ENCODE measurements at regions not wholly inside any gene's neighbourhood (a gene's known extent, or its start where the extent isn't known, plus 50 kb on each side); places are given as distances from the start of the nearest gene placed in this dataset.
A peak's percentile ranks its signal among the peaks of the same experiment; 100 is the strongest.
"Not testable (repeated sequence)": the region's sequence is repeated elsewhere in the genome, so short reads cannot be mapped to it uniquely, and the experiment has no call there.

- not testable (repeated sequence) for H3K9me3 ChIP-seq (replicated peaks); H3K36me3 ChIP-seq; H3K4me1 ChIP-seq; H3K4me3 ChIP-seq; H3K27ac ChIP-seq; DNase-seq; H3K27me3 ChIP-seq
These were observed 1356.3 kb downstream of the RPIA start for GRCh38 chr2:90047776-90048175.

- H3K36me3 ChIP-seq; DNase-seq; H3K27me3 ChIP-seq; H3K4me1 ChIP-seq; H3K27ac ChIP-seq; H3K9me3 ChIP-seq (replicated peaks); H3K4me3 ChIP-seq: not testable (repeated sequence)
These were observed 1360.7 kb downstream of the RPIA start for GRCh38 chr2:90052113-90052631.

GRCh38 chr2:90069290-90069894 lies 1377.9 kb downstream of the RPIA start:
- Histone ChIP-seq H3K4me1 (no peaks in the 10 kb centered on the region), H3K36me3 (no peaks in the 10 kb centered on the region), H3K27me3 (0 out of 2 replicates have a peak, but pooled peaks cover 2% of the 10 kb centered on the region), H3K27ac (no peak overlapping the region), H3K4me3 (no peak overlapping the region), H3K9me3 (replicated peaks) (no peaks in the 10 kb centered on the region)
- DNase-seq, result peak; percentile 39 to 58

GRCh38 chr2:90076311-90076710 lies 1384.8 kb downstream of the RPIA start:
- no peak for DNase-seq
- H3K4me1 ChIP-seq, result no peaks in the 10 kb centered on the region
- H3K9me3 ChIP-seq (replicated peaks), result no peaks in the 10 kb centered on the region
- no peak overlapping the region for H3K27ac ChIP-seq
- H3K4me3 ChIP-seq, result no peak overlapping the region
- no peaks in the 10 kb centered on the region for H3K36me3 ChIP-seq
- H3K27me3 ChIP-seq, result 0 out of 2 replicates have a peak, but pooled peaks cover 2% of the 10 kb centered on the region

- H3K4me1 ChIP-seq, result no peaks in the 10 kb centered on the region
- no peak for DNase-seq
- no peaks in the 10 kb centered on the region for H3K9me3 ChIP-seq (replicated peaks)
- H3K36me3 ChIP-seq, result no peaks in the 10 kb centered on the region
- H3K4me3 ChIP-seq, result no peak overlapping the region
- H3K27ac ChIP-seq, result no peak overlapping the region
- H3K27me3 ChIP-seq, result no peaks in the 10 kb centered on the region
These were observed 1386.5 kb downstream of the RPIA start for GRCh38 chr2:90077948-90078347.

GRCh38 chr2:90079374-90079773 lies 1387.9 kb downstream of the RPIA start:
- H3K27me3 ChIP-seq, result no peaks in the 10 kb centered on the region
- H3K9me3 ChIP-seq (replicated peaks), result no peaks in the 10 kb centered on the region
- H3K4me3 ChIP-seq, result no peak overlapping the region
- H3K4me1 ChIP-seq, result no peaks in the 10 kb centered on the region
- H3K36me3 ChIP-seq, result no peaks in the 10 kb centered on the region
- no peak overlapping the region for H3K27ac ChIP-seq
- no peak for DNase-seq

- H3K27ac ChIP-seq; H3K36me3 ChIP-seq; H3K4me3 ChIP-seq; H3K9me3 ChIP-seq (replicated peaks); H3K4me1 ChIP-seq; H3K27me3 ChIP-seq: not testable (repeated sequence)
- peak in 1 of 2 experiments; percentile 18 for DNase-seq
These were observed 1396.3 kb downstream of the RPIA start for GRCh38 chr2:90087792-90088191.

- not testable (repeated sequence) for H3K9me3 ChIP-seq (replicated peaks); H3K4me1 ChIP-seq; DNase-seq; H3K36me3 ChIP-seq; H3K27me3 ChIP-seq; H3K4me3 ChIP-seq; H3K27ac ChIP-seq
These were observed 1402.2 kb downstream of the RPIA start for GRCh38 chr2:90093571-90094270.

GRCh38 chr2:90097617-90098016 lies 1406.1 kb downstream of the RPIA start:
- not testable (repeated sequence) for H3K36me3 ChIP-seq; H3K27ac ChIP-seq; DNase-seq; H3K27me3 ChIP-seq; H3K4me3 ChIP-seq; H3K4me1 ChIP-seq; H3K9me3 ChIP-seq (replicated peaks)

GRCh38 chr2:90105142-90105541 lies 1413.7 kb downstream of the RPIA start:
- DNase-seq, result peak; percentile 10 to 13
- H3K4me3 ChIP-seq; H3K4me1 ChIP-seq; H3K9me3 ChIP-seq (replicated peaks); H3K36me3 ChIP-seq; H3K27ac ChIP-seq; H3K27me3 ChIP-seq: not testable (repeated sequence)

GRCh38 chr2:90123409-90123808 lies 1431.9 kb downstream of the RPIA start:
- H3K27ac ChIP-seq; H3K9me3 ChIP-seq (replicated peaks); DNase-seq; H3K27me3 ChIP-seq; H3K4me3 ChIP-seq; H3K36me3 ChIP-seq; H3K4me1 ChIP-seq: not testable (repeated sequence)

GRCh38 chr2:90139046-90139445 lies 1447.6 kb downstream of the RPIA start:
- not testable (repeated sequence) for H3K9me3 ChIP-seq (replicated peaks); H3K4me3 ChIP-seq; DNase-seq; H3K4me1 ChIP-seq; H3K27ac ChIP-seq; H3K27me3 ChIP-seq; H3K36me3 ChIP-seq

GRCh38 chr2:90141558-90141957 lies 1450.1 kb downstream of the RPIA start:
- H3K36me3 ChIP-seq; H3K9me3 ChIP-seq (replicated peaks); H3K27me3 ChIP-seq; H3K27ac ChIP-seq; DNase-seq; H3K4me3 ChIP-seq; H3K4me1 ChIP-seq: not testable (repeated sequence)

- H3K4me3 ChIP-seq; H3K36me3 ChIP-seq; H3K9me3 ChIP-seq (replicated peaks); DNase-seq; H3K27ac ChIP-seq; H3K4me1 ChIP-seq; H3K27me3 ChIP-seq: not testable (repeated sequence)
These were observed 1460.3 kb downstream of the RPIA start for GRCh38 chr2:90151805-90152204.

GRCh38 chr2:90170978-90171377 lies 1479.5 kb downstream of the RPIA start:
- DNase-seq; H3K27ac ChIP-seq; H3K27me3 ChIP-seq; H3K4me3 ChIP-seq; H3K36me3 ChIP-seq; H3K4me1 ChIP-seq; H3K9me3 ChIP-seq (replicated peaks): not testable (repeated sequence)

GRCh38 chr2:90173081-90173480 lies 1481.6 kb downstream of the RPIA start:
- not testable (repeated sequence) for H3K36me3 ChIP-seq; H3K4me1 ChIP-seq; H3K4me3 ChIP-seq; DNase-seq; H3K27me3 ChIP-seq; H3K9me3 ChIP-seq (replicated peaks); H3K27ac ChIP-seq

Data from SJCRH30 (cell line).